GM23338 (cell line): ENCODE measurements at regions not wholly inside any gene's neighbourhood (a gene's known extent, or its start where the extent isn't known, plus 50 kb on each side); places are given as distances from the start of the nearest gene placed in this dataset.
A peak's percentile ranks its signal among the peaks of the same experiment; 100 is the strongest.

ENCODE experiments used
- ATAC-seq: fragments of 200-7000 bp; cut with Tn5 transposase; 3 replicates; pipeline ENCODE4 v1.9.1; 2020
- DNase-seq: peaks from one replicate; pipeline ENCODE4 v3.0.0-alpha.2; 2015; ENCODE audit warnings: low spot score
- H2AFZ ChIP-seq: fragments of 200-600 bp; sonication (generic); 2 replicates; pipeline ENCODE4 v1.8.0; 2016; ENCODE audit warnings: antibody characterized with exemption, mild to moderate bottlenecking, moderate library complexity
- H3F3A ChIP-seq: fragments of 200-600 bp; sonication (generic); replicated peaks from 2 replicates; pipeline ENCODE4 v1.8.0; 2017; ENCODE audit warnings: antibody characterized with exemption, mixed run types, low read depth
- H3K27ac ChIP-seq: fragments of 200-600 bp; sonication (generic); 2 replicates; pipeline ENCODE4 v1.6.1; 2016; ENCODE audit warnings: low read depth
- H3K27me3 ChIP-seq: fragments of 200-600 bp; sonication (generic); 2 replicates; pipeline ENCODE4 v1.8.0; 2016; ENCODE audit warnings: mild to moderate bottlenecking, mixed run types, moderate library complexity; ENCODE audit not compliant: insufficient read depth
- H3K36me3 ChIP-seq: fragments of 200-600 bp; sonication (generic); 2 replicates; pipeline ENCODE4 v1.8.0; 2016; ENCODE audit warnings: mild to moderate bottlenecking; ENCODE audit not compliant: insufficient read depth
- H3K4me1 ChIP-seq: fragments of 200-600 bp; sonication (generic); 2 replicates; pipeline ENCODE4 v1.8.0; 2016; ENCODE audit warnings: mild to moderate bottlenecking, moderate library complexity; ENCODE audit not compliant: insufficient read depth
- H3K4me2 ChIP-seq: fragments of 200-600 bp; sonication (generic); 2 replicates; pipeline ENCODE4 v1.7.1; 2017; ENCODE audit warnings: mixed run types
- H3K4me3 ChIP-seq: fragments of 200-600 bp; sonication (generic); 2 replicates; pipeline ENCODE4 v1.6.1; 2016; ENCODE audit warnings: mixed run types
- H3K79me2 ChIP-seq: fragments of 200-600 bp; sonication (generic); replicated peaks from 2 replicates; pipeline ENCODE4 v1.8.0; 2017; ENCODE audit warnings: mild to moderate bottlenecking; ENCODE audit not compliant: insufficient read depth
- H3K9me2 ChIP-seq: fragments of 200-600 bp; sonication (generic); 2 replicates; pipeline ENCODE4 v1.8.0; 2017; ENCODE audit not compliant: insufficient read depth
- H4K20me1 ChIP-seq: fragments of 200-600 bp; sonication (generic); replicated peaks from 2 replicates; pipeline ENCODE4 v1.8.0; 2017; ENCODE audit warnings: mild to moderate bottlenecking; ENCODE audit not compliant: insufficient read depth
- H3K27ac Mint-ChIP-seq: 2 replicates; pipeline ENCODE4 v1.8.0; 2020; ENCODE audit warnings: inconsistent platforms, mild to moderate bottlenecking, moderate library complexity, mixed read lengths
- H3K27me3 Mint-ChIP-seq: 3 replicates; pipeline ENCODE4 v1.8.0; 2022; ENCODE audit warnings: low read depth, mild to moderate bottlenecking, moderate library complexity, mixed read lengths, inconsistent platforms; ENCODE audit not compliant: insufficient read depth, poor library complexity
- H3K36me3 Mint-ChIP-seq: 3 replicates; pipeline ENCODE4 v1.8.0; 2021; ENCODE audit warnings: low read depth, mild to moderate bottlenecking, inconsistent platforms, moderate library complexity, mixed read lengths
- H3K4me1 Mint-ChIP-seq: 3 replicates; pipeline ENCODE4 v1.8.0; 2020; ENCODE audit warnings: mild to moderate bottlenecking, inconsistent platforms, mixed read lengths
- H3K4me3 Mint-ChIP-seq: 3 replicates; pipeline ENCODE4 v1.8.0; 2021; ENCODE audit warnings: moderate library complexity, mild to moderate bottlenecking, inconsistent platforms, mixed read lengths
- H3K9me3 Mint-ChIP-seq: 3 replicates; pipeline ENCODE4 v1.8.0; 2020; ENCODE audit warnings: moderate library complexity, mild to moderate bottlenecking, inconsistent platforms, mixed read lengths
- EZH2 ChIP-seq: fragments of 200-600 bp; sonication (generic); IDR thresholded peaks from one replicate; pipeline ENCODE4 v1.8.0; 2017; ENCODE audit warnings: antibody characterized with exemption, mild to moderate bottlenecking, low read depth; ENCODE audit not compliant: unreplicated experiment
- REST ChIP-seq: IDR thresholded peaks from one replicate; pipeline ENCODE4 v1.6.1; 2018; ENCODE audit warnings: antibody characterized with exemption; ENCODE audit not compliant: unreplicated experiment
- ZNF462 ChIP-seq: fragments of 250-450 bp; sonication (Bioruptor Pico); IDR thresholded peaks from 2 replicates; pipeline ENCODE4 v1.5.0; 2020; ENCODE audit warnings: mild to moderate bottlenecking, moderate library complexity

- no peak overlapping the region for H3K4me3 ChIP-seq
- Mint-ChIP-seq H3K4me1 (peaks cover 40% of the 10 kb centered on the region), H3K36me3 (no peaks in the 10 kb centered on the region), H3K27me3 (peaks cover 16% of the 10 kb centered on the region), H3K27ac (no peak overlapping the region), H3K9me3 (peaks cover 5% of the 10 kb centered on the region; the same call in 2 of the 3 replicates), H3K4me3 (no peak overlapping the region)
- H3K27me3 ChIP-seq: no peaks in the 10 kb centered on the region
- DNase-seq: no peak
- H3K4me1 ChIP-seq: peaks cover 19% of the 10 kb centered on the region
- ATAC-seq: no peak
- no peaks in the 10 kb centered on the region for H4K20me1 ChIP-seq
- no peak overlapping the region for H2AFZ ChIP-seq
- no peaks in the 10 kb centered on the region for H3F3A ChIP-seq
- H3K4me2 ChIP-seq: no peak overlapping the region
- no peak for TF ChIP-seq REST
- no peaks in the 10 kb centered on the region for H3K36me3 ChIP-seq
- H3K27ac ChIP-seq: no peak overlapping the region
- H3K79me2 ChIP-seq: no peaks in the 10 kb centered on the region
- no peaks in the 10 kb centered on the region for H3K9me2 ChIP-seq
These were observed 278.9 kb upstream of the XYLT1 start for GRCh38 chr16:17749706-17750105.

DNA sequence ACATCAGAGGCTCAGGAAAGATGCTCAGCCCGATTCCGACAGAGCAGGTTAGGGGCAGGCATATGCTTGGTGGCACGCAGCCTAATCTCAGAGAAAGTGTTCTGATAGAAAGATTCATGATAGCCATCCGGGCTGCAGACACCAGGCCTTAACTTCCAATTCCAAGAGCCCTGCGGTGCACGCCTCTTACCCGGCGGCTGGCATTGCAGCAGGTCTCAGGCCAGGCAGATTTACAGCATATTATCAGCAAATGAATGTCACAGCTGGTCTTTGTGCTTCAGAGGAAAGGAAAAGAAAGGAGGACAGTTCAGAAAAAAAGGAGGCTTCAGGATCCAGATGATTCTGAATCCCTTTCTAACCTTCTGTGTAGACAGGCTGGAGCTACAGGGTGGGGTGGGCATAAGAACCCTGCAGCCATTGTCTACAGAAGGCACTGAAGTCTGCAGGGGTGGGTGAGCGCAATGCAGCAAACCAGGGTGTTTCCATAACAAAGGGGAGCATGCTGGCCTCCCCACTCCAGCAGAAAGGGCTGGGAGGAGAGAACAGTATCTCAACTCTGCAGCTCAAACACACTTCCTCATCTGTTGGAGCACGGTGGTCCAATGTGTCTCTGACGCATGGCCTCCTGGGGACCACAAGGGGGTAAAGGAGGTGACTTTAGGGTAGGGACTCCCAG, 277.4 kb upstream of the XYLT1 start:
- H3K4me2 ChIP-seq: peak overlapping the region; percentile 39

More for the DNA sequence above, 277.4 kb upstream of the XYLT1 start:
- H3K79me2 ChIP-seq: no peaks in the 10 kb centered on the region
- H3K36me3 ChIP-seq: no peaks in the 10 kb centered on the region
- peaks cover 5% of the 10 kb centered on the region; the same call in 1 of the 2 replicates for H3F3A ChIP-seq
- no peaks in the 10 kb centered on the region for H4K20me1 ChIP-seq
- peaks cover 34% of the 10 kb centered on the region for H3K4me1 ChIP-seq
- no peaks in the 10 kb centered on the region for H3K9me2 ChIP-seq
- Mint-ChIP-seq H3K27ac (peak overlapping the region; percentile 63; the same call in 1 of the 2 replicates), H3K27me3 (peaks cover 16% of the 10 kb centered on the region), H3K4me1 (peaks cover 40% of the 10 kb centered on the region), H3K9me3 (peaks cover 5% of the 10 kb centered on the region; the same call in 2 of the 3 replicates), H3K36me3 (no peaks in the 10 kb centered on the region), H3K4me3 (no peak overlapping the region)
- ATAC-seq (peak; percentile 81), DNase-seq (peak; percentile 62)
- H3K27ac ChIP-seq: peak overlapping the region; percentile 61
- peak; percentile 55; the same call in 1 of the 2 replicates for TF ChIP-seq ZNF462 (CRISPR knock-in tag)
- no peak for TF ChIP-seq EZH2
- H3K27me3 ChIP-seq: no peaks in the 10 kb centered on the region
- H3K4me3 ChIP-seq: 0 out of 2 replicates have a peak overlapping the region, but pooled peaks have one; percentile 4
- peak overlapping the region; percentile 79 for H2AFZ ChIP-seq
